Liver (tissue), 8 donors: ENCODE measurements at regions not wholly inside any gene's neighbourhood (a gene's known extent, or its start where the extent isn't known, plus 50 kb on each side); places are given as distances from the start of the nearest gene placed in this dataset.

ENCODE experiments used
- DNase-seq: peaks from one replicate; pipeline ENCODE4 v3.0.0-alpha.2; 2017; ENCODE audit warnings: low spot score
- H3K27ac ChIP-seq, 2 donors: one replicate each; pipeline ENCODE4 v1.7.0; 2013; ENCODE audit warnings: inconsistent platforms in 2 of 2, low read length in 2 of 2, control low read depth in 1 of 2, low read depth in 1 of 2, mild to moderate bottlenecking in 1 of 2
- H3K27me3 ChIP-seq, 4 donors: one replicate each; pipeline versions ENCODE4 v1.6.1 to v1.7.0; 2013; ENCODE audit warnings: low read length in 3 of 4, inconsistent platforms in 1 of 4, mild to moderate bottlenecking in 1 of 4, moderate library complexity in 1 of 4; ENCODE audit not compliant: control insufficient read depth in 4 of 4, insufficient read depth in 4 of 4
- H3K36me3 ChIP-seq, 4 donors: one replicate each; pipeline versions ENCODE4 v1.6.1 to v1.7.0; 2013; ENCODE audit warnings: low read length in 3 of 4, mild to moderate bottlenecking in 3 of 4, low read depth in 1 of 4, moderate library complexity in 1 of 4; ENCODE audit not compliant: control insufficient read depth in 4 of 4, insufficient read depth in 3 of 4
- H3K4me1 ChIP-seq, 4 donors: one replicate each; pipeline versions ENCODE4 v1.6.1 to v1.7.0; 2013; ENCODE audit warnings: low read length in 3 of 4, mild to moderate bottlenecking in 3 of 4, moderate library complexity in 1 of 4; ENCODE audit not compliant: control insufficient read depth in 4 of 4, insufficient read depth in 4 of 4
- H3K4me3 ChIP-seq, 3 donors: one replicate each; pipeline versions ENCODE4 v1.6.1 to v1.7.0; 2013; ENCODE audit warnings: low read length in 3 of 3, control low read depth in 1 of 3, low read depth in 1 of 3, mild to moderate bottlenecking in 1 of 3
- H3K9ac ChIP-seq, 2 donors: one replicate each; pipeline ENCODE4 v1.7.0; 2013; ENCODE audit warnings: low read length in 2 of 2, mild to moderate bottlenecking in 2 of 2, moderate library complexity in 2 of 2, control low read depth in 1 of 2, low read depth in 1 of 2
- H3K9me3 ChIP-seq, 4 donors: one replicate each; pipeline versions ENCODE4 v1.6.1 to v1.7.0; 2013; ENCODE audit warnings: low read length in 3 of 4; ENCODE audit not compliant: control insufficient read depth in 4 of 4
- EGR1 ChIP-seq, 2 donors: IDR thresholded peaks; 2 replicates each; pipeline ENCODE4 v1.6.1; 2016 to 2018; ENCODE audit warnings: antibody characterized with exemption in 2 of 2, low read depth in 2 of 2
- FOXA2 ChIP-seq: IDR thresholded peaks from 2 replicates; pipeline ENCODE4 v1.6.1; 2016; ENCODE audit warnings: antibody characterized with exemption
- GABPA ChIP-seq, 2 donors: IDR thresholded peaks in 1 of 2; conservative IDR thresholded peaks in 1 of 2; 2 replicates each; pipeline ENCODE4 v1.6.1; 2016; ENCODE audit warnings: antibody characterized with exemption in 2 of 2, mild to moderate bottlenecking in 1 of 2, moderate library complexity in 1 of 2
- HNF4A ChIP-seq, 2 donors: conservative IDR thresholded peaks; 2 replicates each; pipeline ENCODE4 v1.6.1; 2016; ENCODE audit warnings: antibody characterized with exemption in 2 of 2, mild to moderate bottlenecking in 2 of 2
- HNF4G ChIP-seq: IDR thresholded peaks from 2 replicates; pipeline ENCODE4 v1.6.1; 2016; ENCODE audit warnings: antibody characterized with exemption
- JUND ChIP-seq, 2 donors: IDR thresholded peaks; 2 replicates each; pipeline ENCODE4 v1.6.1; 2016; ENCODE audit warnings: antibody characterized with exemption in 2 of 2
- MAX ChIP-seq: IDR thresholded peaks from 2 replicates; pipeline ENCODE4 v1.6.1; 2016; ENCODE audit warnings: antibody characterized with exemption
- RXRA ChIP-seq, 2 donors: IDR thresholded peaks; 2 replicates each; pipeline ENCODE4 v1.6.1; 2017 to 2018; ENCODE audit warnings: antibody characterized with exemption in 2 of 2, mild to moderate bottlenecking in 1 of 2
- SP1 ChIP-seq: IDR thresholded peaks from 2 replicates; pipeline ENCODE4 v1.6.1; 2018; ENCODE audit warnings: antibody characterized with exemption, mild to moderate bottlenecking
- TAF1 ChIP-seq: conservative IDR thresholded peaks from 2 replicates; pipeline ENCODE4 v1.6.1; 2016; ENCODE audit warnings: antibody characterized with exemption, mild to moderate bottlenecking
- YY1 ChIP-seq: IDR thresholded peaks from 2 replicates; pipeline ENCODE4 v1.6.1; 2016; ENCODE audit warnings: antibody characterized with exemption, mild to moderate bottlenecking
- ZBTB33 ChIP-seq: IDR thresholded peaks from 2 replicates; pipeline ENCODE4 v1.6.1; 2016; ENCODE audit warnings: antibody characterized with exemption
- WGBS: extraction: QIAGEN DNeasy Blood & Tissue Kit; methylation state at CpG from one replicate; pipeline ENCODE4 v1.1.7; 2013; 5-methylcytosine and 5-hydroxymethylcytosine counted together
- TF ChIP-seq, protein P1 (sequence below): fragments of 150-350 bp; IDR thresholded peaks from 2 replicates; pipeline ENCODE4 v1.5.1; 2017; ENCODE audit warnings: improper control_type of control experiment, low read depth, low read length; ENCODE audit not compliant: missing input control
- TF ChIP-seq, protein P2 (sequence below): IDR thresholded peaks from 2 replicates; pipeline ENCODE4 v1.6.1; 2016; ENCODE audit warnings: antibody characterized with exemption
- donor health status: healthy.
- donor health status: healthy.
- donor health status: healthy.
- donor health status: healthy.
- donor health status: healthy.

DNA sequence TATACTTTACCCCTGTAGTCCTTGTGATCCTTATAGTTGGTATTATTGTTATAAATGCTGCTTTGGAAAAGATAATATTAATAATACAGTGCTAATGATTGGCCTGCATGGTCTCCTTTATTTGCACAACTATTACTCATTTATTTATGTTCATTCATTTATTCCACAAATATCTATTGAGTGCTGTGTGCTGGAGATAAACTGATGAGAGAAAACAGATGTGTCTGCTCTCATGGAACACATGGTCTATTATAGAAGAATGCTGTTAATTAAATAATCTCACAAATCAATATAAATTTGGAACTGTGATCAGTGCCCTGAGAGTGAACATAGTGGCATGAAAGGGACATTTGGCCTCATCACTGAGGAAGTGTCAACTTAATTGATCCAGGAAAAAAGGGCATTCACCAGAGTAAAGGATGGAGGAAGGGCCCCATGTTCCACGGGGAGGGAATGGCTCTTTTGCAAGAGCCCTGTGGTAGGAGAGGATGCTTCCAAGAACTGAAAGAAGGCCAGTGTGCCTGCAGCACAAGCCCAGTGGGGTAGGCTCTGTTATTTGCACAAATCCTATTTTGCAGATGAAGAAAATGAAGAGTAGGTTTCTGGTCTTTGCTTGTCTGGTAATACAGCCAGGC lies 91.5 kb upstream of the STK39 start:
- WGBS, result 28% methylated on average over 1 of the region's 1 CpG
- Histone ChIP-seq H3K9me3 (no peaks in the 10 kb centered on the region), H3K27ac (no peak overlapping the region), H3K9ac (no peak overlapping the region), H3K4me3 (no peak overlapping the region), H3K4me1 (no peaks in the 10 kb centered on the region), H3K27me3 (no peaks in the 10 kb centered on the region), H3K36me3 (no peaks in the 10 kb centered on the region)
- TF ChIP-seq, protein P1, sequence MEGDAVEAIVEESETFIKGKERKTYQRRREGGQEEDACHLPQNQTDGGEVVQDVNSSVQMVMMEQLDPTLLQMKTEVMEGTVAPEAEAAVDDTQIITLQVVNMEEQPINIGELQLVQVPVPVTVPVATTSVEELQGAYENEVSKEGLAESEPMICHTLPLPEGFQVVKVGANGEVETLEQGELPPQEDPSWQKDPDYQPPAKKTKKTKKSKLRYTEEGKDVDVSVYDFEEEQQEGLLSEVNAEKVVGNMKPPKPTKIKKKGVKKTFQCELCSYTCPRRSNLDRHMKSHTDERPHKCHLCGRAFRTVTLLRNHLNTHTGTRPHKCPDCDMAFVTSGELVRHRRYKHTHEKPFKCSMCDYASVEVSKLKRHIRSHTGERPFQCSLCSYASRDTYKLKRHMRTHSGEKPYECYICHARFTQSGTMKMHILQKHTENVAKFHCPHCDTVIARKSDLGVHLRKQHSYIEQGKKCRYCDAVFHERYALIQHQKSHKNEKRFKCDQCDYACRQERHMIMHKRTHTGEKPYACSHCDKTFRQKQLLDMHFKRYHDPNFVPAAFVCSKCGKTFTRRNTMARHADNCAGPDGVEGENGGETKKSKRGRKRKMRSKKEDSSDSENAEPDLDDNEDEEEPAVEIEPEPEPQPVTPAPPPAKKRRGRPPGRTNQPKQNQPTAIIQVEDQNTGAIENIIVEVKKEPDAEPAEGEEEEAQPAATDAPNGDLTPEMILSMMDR, result no peak
- no peak for TF ChIP-seq RXRA (IDR thresholded peaks at IDR 0.05)
- TF ChIP-seq HNF4G, result no peak
- TF ChIP-seq TAF1, result no peak
- no peak for TF ChIP-seq HNF4A (conservative IDR thresholded peaks at IDR 0.05)
- no peak for TF ChIP-seq FOXA2
- TF ChIP-seq EGR1 (IDR thresholded peaks at IDR 0.05; ENCODE audit: low read depth in 2 of 2), result no peak
- no peak for DNase-seq

GRCh38 chr2:168340931-168341330 lies 93.5 kb upstream of the STK39 start:
- H3K4me1 ChIP-seq, result no peaks in the 10 kb centered on the region
- WGBS, result 95% methylated on average over 5 of the region's 5 CpGs
- no peak overlapping the region for H3K9ac ChIP-seq
- no peak for TF ChIP-seq FOXA2
- TF ChIP-seq YY1, result no peak
- TF ChIP-seq ZBTB33, result no peak
- no peak for TF ChIP-seq HNF4G
- TF ChIP-seq TAF1, result no peak
- TF ChIP-seq GABPA (IDR thresholded peaks at IDR 0.05 in 1 of 2, conservative IDR thresholded peaks at IDR 0.05 in 1 of 2), result no peak
- TF ChIP-seq JUND (IDR thresholded peaks at IDR 0.05), result no peak
- no peak for TF ChIP-seq SP1
- TF ChIP-seq, protein P2, sequence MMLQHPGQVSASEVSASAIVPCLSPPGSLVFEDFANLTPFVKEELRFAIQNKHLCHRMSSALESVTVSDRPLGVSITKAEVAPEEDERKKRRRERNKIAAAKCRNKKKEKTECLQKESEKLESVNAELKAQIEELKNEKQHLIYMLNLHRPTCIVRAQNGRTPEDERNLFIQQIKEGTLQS, result no peak
- TF ChIP-seq, protein P1, result no peak
- no peak for TF ChIP-seq MAX
- no peak for TF ChIP-seq HNF4A (conservative IDR thresholded peaks at IDR 0.05)
- H3K27ac ChIP-seq, result no peak overlapping the region
- no peaks in the 10 kb centered on the region for H3K27me3 ChIP-seq
- H3K36me3 ChIP-seq, result no peaks in the 10 kb centered on the region
- DNase-seq, result no peak
- H3K4me3 ChIP-seq, result no peak overlapping the region
- no peaks in the 10 kb centered on the region for H3K9me3 ChIP-seq
